Left lung (tissue), 4 donors: ENCODE measurements at regions not wholly inside any gene's neighbourhood (a gene's known extent, or its start where the extent isn't known, plus 50 kb on each side); places are given as distances from the start of the nearest gene placed in this dataset.

Experiments
- ATAC-seq: fragments of 200-7000 bp; cut with Tn5 transposase; one replicate; pipeline ENCODE4 v1.9.1; 2020; ENCODE audit warnings: moderate library complexity
- DNase-seq, 4 donors: peaks; one replicate each; pipeline ENCODE4 v3.0.0-alpha.2; 2013 to 2020
- H3K27ac ChIP-seq, 2 donors: fragments of 200-600 bp; sonication (generic) in 1 of 2; one replicate each; pipeline versions ENCODE4 v1.5.0 to v1.8.0; 2020 to 2021
- H3K27me3 ChIP-seq, 2 donors: fragments of 200-600 bp; sonication (generic) in 1 of 2; one replicate each; pipeline versions ENCODE4 v1.5.0 to v1.8.0; 2020 to 2021
- H3K36me3 ChIP-seq, 2 donors: fragments of 200-600 bp; sonication (generic) in 1 of 2; one replicate each; pipeline versions ENCODE4 v1.5.0 to v1.8.0; 2020 to 2021
- H3K4me1 ChIP-seq, 2 donors: fragments of 200-600 bp; one replicate each; pipeline ENCODE4 v1.8.0; 2021
- H3K4me3 ChIP-seq, 2 donors: fragments of 200-600 bp; sonication (generic) in 1 of 2; one replicate each; pipeline versions ENCODE4 v1.5.0 to v1.8.0; 2020 to 2021; ENCODE audit warnings: mild to moderate bottlenecking in 1 of 2
- H3K9me3 ChIP-seq, 2 donors: fragments of 200-600 bp; sonication (generic) in 1 of 2; one replicate each; pipeline versions ENCODE4 v1.5.0 to v1.8.0; 2020 to 2021
- intact Hi-C, 2 donors: fragments of 100-400 bp; cut with DNase I; formaldehyde crosslinking; loops; one replicate each; pipeline versions ENCODE4 v1.11.2 to v1.14.2; 2022
- TF ChIP-seq, protein P1 (sequence below), 2 donors: fragments of 200-600 bp; sonication (generic) in 1 of 2; IDR thresholded peaks; one replicate each; pipeline versions ENCODE4 v1.5.0 to v1.8.0; 2021; ENCODE audit warnings: antibody characterized with exemption in 2 of 2
- donor health status: DM: no; HTN: yes; CAD: no.
- donor health status: DM: no; HTN: no; CAD: no.

DNA sequence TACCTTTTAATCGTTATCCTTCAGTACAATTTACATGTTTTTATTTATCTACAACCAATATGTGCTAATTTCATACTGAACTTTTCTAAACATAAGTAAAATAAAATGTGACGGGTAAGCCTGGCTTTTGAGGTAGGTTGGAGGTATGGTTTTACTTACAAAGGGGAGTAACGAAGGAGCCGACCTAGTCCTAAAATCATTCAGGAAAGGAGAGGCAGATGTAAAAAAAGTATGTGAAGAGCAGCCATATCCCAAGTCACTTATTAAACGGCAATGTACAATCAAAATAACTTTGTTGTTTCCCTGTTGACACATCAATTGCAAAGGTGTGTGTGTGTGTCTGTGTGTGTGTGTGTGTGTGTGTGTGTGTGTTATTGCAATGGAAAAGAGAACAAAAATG is 351.3 kb downstream of the CRPPA start:
- H3K36me3 ChIP-seq, result no peaks in the 10 kb centered on the region
- H3K27ac ChIP-seq, result no peak overlapping the region
- peaks cover 0 to 7% of the 10 kb centered on the region in 2 donors for H3K4me1 ChIP-seq
- intact Hi-C loops, result loop anchor here in 1 of 2 donors (10.0 kb wide), 1 partner anchor 495 kb away; no protein-coding TSS in a partner anchor
- no peaks in the 10 kb centered on the region for H3K9me3 ChIP-seq
- no peak for DNase-seq
- no peaks in the 10 kb centered on the region for H3K27me3 ChIP-seq
- TF ChIP-seq, protein P1, sequence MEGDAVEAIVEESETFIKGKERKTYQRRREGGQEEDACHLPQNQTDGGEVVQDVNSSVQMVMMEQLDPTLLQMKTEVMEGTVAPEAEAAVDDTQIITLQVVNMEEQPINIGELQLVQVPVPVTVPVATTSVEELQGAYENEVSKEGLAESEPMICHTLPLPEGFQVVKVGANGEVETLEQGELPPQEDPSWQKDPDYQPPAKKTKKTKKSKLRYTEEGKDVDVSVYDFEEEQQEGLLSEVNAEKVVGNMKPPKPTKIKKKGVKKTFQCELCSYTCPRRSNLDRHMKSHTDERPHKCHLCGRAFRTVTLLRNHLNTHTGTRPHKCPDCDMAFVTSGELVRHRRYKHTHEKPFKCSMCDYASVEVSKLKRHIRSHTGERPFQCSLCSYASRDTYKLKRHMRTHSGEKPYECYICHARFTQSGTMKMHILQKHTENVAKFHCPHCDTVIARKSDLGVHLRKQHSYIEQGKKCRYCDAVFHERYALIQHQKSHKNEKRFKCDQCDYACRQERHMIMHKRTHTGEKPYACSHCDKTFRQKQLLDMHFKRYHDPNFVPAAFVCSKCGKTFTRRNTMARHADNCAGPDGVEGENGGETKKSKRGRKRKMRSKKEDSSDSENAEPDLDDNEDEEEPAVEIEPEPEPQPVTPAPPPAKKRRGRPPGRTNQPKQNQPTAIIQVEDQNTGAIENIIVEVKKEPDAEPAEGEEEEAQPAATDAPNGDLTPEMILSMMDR (IDR thresholded peaks at IDR 0.05), result no peak
- H3K4me3 ChIP-seq, result no peak overlapping the region
- ATAC-seq, result no peak

GRCh38 chr7:16068183-16068582 is 353.2 kb downstream of the CRPPA start:
- Histone ChIP-seq H3K27ac (no peak overlapping the region), H3K4me3 (no peak overlapping the region), H3K27me3 (no peaks in the 10 kb centered on the region), H3K9me3 (no peaks in the 10 kb centered on the region), H3K36me3 (no peaks in the 10 kb centered on the region), H3K4me1 (peaks cover 0 to 7% of the 10 kb centered on the region in 2 donors)
- ATAC-seq, result no peak
- intact Hi-C loops, result no loop called here
- no peak for DNase-seq
- TF ChIP-seq, protein P1 (IDR thresholded peaks at IDR 0.05), result no peak

DNA sequence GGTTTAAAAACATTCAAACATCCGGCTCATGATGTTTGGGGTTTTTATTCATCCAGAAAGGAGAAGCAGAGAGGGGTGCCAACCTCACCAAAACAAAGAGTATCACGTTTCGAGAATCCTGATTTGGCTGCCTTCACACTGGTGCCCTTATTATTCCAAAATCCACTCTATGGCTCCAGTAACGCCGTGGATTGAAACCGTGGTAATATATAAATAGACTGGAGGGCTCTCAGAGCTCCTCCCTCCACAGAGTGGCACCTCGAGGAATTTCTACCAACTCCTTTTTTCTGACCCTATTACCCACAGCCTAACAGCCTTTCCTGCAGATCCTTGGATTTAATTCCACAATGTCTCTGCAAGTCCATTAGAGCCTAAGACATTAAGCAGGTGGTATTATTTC is 353.6 kb downstream of the CRPPA start:
- intact Hi-C loops, result no loop called here
- Histone ChIP-seq H3K4me1 (peaks cover 0 to 10% of the 10 kb centered on the region in 2 donors), H3K4me3 (no peak overlapping the region), H3K36me3 (no peaks in the 10 kb centered on the region), H3K27me3 (no peaks in the 10 kb centered on the region), H3K27ac (peak overlapping the region in 1 of 2 donors; percentile 61), H3K9me3 (no peaks in the 10 kb centered on the region)
- ATAC-seq (peak; percentile 65), DNase-seq (no peak)
- TF ChIP-seq, protein P1 (IDR thresholded peaks at IDR 0.05), result no peak

DNA sequence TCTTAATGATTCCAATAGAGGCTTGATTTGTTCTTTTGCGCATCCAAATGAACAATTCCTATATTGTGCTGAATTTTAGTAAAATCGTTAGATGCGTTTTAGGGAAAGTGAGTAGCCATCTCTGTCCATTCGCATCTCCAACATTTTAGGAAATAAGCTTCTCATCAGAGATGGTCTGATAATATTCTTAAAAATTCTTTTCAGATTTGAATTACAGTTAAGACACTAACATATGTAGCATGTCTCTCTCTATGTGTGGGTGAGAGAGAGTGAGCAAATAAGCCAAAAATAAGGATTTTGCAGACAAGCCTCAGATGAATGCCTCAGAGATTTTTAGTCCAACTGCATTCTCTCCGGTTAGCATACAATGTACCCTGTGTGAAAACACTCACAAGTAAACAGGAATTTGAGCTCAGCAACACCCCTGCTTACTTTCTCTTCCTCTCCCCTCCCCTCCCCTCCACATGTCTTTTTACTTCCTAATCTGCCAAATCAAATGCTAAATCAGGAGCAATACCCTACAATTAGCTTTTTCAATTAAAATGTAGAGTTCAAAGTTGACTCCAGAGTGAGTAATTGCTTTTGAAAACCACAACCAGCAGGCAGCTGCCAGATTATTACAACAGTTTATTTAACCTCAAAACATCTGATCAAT is 354.4 kb downstream of the CRPPA start:
- peaks cover 0 to 15% of the 10 kb centered on the region in 2 donors for H3K4me1 ChIP-seq
- H3K36me3 ChIP-seq, result no peaks in the 10 kb centered on the region
- TF ChIP-seq, protein P1 (IDR thresholded peaks at IDR 0.05), result no peak
- peak in 1 of 4 donors; percentile 65 for DNase-seq
- H3K4me3 ChIP-seq, result no peak overlapping the region
- intact Hi-C loops, result no loop called here
- ATAC-seq, result peak; percentile 54
- H3K9me3 ChIP-seq, result no peaks in the 10 kb centered on the region
- H3K27me3 ChIP-seq, result no peaks in the 10 kb centered on the region
- H3K27ac ChIP-seq, result peak overlapping the region in 1 of 2 donors; percentile 61

GRCh38 chr7:16065939-16066338 is 355.4 kb downstream of the CRPPA start:
- Histone ChIP-seq H3K9me3 (no peaks in the 10 kb centered on the region), H3K36me3 (no peaks in the 10 kb centered on the region), H3K27ac (no peak overlapping the region), H3K27me3 (no peaks in the 10 kb centered on the region), H3K4me3 (no peak overlapping the region), H3K4me1 (peaks cover 0 to 15% of the 10 kb centered on the region in 2 donors)
- ATAC-seq, result no peak
- TF ChIP-seq, protein P1 (IDR thresholded peaks at IDR 0.05), result no peak
- DNase-seq, result peak in 1 of 4 donors; percentile 52
- intact Hi-C loops, result no loop called here
